Inflammatory macrophage treated with lipopolysaccharide for 1 hour (primary cell): ENCODE measurements at regions not wholly inside any gene's neighbourhood (a gene's known extent, or its start where the extent isn't known, plus 50 kb on each side); places are given as distances from the start of the nearest gene placed in this dataset.
"Not testable (repeated sequence)": the region's sequence is repeated elsewhere in the genome, so short reads cannot be mapped to it uniquely, and the experiment has no call there.

ENCODE experiments used
- DNase-seq, 2 donors: peaks; one replicate each; pipeline ENCODE4 v3.0.0-alpha.2; 2020 to 2022

DNA sequence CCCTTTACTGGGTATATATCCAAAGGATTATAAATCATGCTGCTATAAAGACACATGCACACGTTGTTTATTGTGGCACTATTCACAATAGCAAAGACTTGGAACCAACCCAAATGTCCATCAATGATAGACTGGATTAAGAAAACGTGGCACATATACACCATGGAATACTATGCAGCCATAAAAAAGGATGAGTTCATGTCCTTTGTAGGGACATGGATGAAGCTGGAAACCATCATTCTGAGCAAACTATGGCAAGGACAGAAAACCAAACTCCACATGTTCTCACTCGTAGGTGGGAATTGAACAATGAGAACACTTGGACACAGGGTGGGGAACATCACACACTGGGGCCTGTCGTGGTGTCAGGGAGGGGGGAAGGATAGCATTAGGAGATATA lies 59.2 kb downstream of the CXorf49B start:
- DNase-seq: not testable (repeated sequence)

DNA sequence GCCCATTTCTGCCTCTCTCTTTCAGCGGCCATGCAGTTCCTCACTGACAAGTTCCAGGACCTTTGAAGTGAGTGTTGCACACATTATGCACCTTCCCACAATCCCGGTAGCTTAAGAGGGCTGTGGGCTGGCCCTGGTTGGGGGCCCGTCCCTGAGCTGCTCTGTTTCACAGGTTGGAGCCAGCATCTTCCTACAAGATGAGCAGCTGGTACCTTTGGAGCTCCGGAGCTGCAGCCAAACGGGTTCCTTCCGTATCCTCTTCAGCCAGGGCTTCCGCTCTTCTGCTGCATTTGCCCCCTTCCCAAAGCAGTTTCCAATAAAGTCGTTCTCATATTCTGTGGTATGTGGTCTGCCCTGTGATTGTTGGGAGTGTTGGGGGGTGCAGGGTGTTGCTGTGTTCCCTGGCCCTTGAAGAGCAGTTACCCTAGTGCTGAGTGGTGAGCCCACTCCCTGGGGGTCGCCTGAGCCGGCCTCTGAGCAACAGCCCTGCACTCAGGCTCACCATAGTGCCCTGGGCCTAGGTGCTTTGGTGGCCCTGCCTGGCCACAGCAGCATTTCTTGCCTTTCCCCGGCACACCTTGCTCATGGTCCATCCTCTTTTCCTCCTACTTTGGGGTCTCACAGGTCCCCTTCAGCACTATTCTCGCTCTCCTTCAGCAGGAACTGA lies 60.4 kb downstream of the CXorf49B start:
- no peak for DNase-seq

DNA sequence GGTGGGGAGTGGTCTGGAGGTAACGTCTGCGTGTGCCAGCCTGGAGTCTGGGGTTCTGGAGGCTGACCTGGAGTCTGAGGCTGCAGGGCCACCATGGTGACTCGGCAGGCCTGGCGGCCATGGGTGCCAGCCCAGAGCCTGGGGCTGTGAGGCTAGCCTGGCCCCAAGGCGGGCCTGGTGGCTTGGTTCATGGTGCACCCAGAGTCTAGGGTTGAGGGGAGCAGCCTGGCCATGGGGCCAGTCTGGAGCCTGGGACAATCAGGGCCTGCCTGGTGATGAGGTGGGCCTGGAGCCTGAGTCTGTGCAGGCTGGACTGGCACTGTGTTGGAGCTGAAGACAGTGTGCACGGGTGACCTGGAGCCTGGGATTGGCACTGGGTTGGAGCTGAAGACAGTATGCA lies 64.9 kb downstream of the CXorf49B start:
- DNase-seq: no peak

DNA sequence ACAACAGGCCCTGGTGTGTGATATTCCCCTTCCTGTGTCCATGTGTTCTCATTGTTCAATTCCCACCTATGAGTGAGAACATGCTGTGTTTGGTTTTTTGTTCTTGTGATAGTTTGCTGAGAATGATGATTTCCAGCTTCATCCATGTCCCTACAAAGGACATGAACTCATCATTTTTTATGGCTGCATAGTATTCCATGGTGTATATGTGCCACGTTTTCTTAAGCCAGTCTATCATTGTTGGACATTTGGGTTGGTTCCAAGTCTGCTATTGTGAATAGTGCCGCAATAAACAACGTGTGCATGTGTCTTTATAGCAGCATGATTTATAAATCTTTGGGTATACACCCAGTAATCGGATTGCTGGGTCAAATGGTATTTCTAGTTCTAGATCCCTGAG lies 72.6 kb upstream of the NHSL2 start:
- not testable (repeated sequence) for DNase-seq

DNA sequence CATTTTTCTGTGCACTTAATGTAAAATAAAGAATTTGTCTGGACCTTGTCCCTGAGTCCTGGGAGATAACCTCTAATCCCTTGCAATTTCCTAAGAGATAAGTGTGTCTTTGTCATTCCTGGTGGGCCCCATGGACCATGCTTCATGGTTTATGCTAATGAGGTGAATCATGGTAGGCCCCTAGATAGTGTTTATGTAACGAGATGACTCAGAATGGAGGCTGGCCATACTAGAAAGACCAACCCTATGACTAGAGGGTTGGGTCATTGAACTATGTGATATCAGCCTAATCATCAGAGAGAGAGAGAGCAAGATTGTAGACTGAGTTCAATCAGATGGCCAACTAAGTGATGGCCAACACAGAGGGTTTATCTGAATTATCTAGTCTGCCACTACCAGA lies 64.2 kb upstream of the NHSL2 start:
- DNase-seq: no peak

DNA sequence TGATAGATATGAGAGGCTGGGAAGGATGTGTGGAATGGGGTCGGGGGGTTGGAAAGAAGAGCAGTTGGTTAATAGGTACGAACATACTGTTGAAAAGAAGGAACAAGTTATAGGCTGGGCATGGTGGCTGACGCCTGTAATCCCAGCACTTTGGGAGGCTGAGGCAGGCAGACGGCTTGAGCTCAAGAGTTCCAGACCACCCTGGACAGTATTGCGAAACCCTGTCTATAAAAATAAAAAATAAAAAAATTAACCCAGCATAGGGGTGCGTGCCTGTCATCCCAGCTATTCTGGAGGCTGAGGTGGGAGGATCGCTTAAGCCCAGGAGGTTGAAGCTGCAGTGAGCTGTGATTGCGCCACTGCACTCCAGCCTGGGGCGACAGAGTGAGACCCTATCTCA lies 58.5 kb upstream of the NHSL2 start:
- no peak for DNase-seq

DNA sequence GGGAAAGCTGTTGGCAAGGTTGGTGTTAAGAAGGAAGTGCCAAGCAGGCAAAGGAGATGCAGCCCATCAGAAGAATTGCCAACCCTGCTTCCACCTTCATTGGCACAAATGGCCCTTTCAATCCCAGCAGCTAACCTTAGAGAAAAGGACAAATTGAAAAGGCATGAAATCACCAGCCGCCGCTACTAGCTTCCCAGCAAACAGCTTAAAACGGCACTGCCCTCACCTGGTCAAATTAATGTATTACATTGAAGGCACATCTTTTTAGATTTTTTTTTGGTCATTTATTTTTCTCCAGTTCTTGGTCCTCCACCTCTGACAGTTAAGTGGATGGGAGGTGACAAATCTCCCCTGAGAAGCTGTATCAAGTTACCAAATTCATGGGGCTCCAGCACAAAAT lies 51.0 kb upstream of the NHSL2 start:
- peak in 1 of 2 donors; percentile 13 for DNase-seq
